MM.1S (cell line): ENCODE measurements at regions not wholly inside any gene's neighbourhood (a gene's known extent, or its start where the extent isn't known, plus 50 kb on each side); places are given as distances from the start of the nearest gene placed in this dataset.
A peak's percentile ranks its signal among the peaks of the same experiment; 100 is the strongest.
"Not testable (repeated sequence)": the region's sequence is repeated elsewhere in the genome, so short reads cannot be mapped to it uniquely, and the experiment has no call there.

Experiments
- DNase-seq: peaks from one replicate; pipeline ENCODE4 v3.0.0-alpha.2; 2015
- H2AFZ ChIP-seq: fragments of 300-600 bp; sonication (generic); 2 replicates; pipeline ENCODE4 v1.6.0; 2016; ENCODE audit warnings: antibody characterized with exemption, low read length
- H3F3A ChIP-seq: fragments of 300-600 bp; sonication (generic); 2 replicates; pipeline ENCODE4 v1.6.1; 2016; ENCODE audit warnings: mild to moderate bottlenecking, antibody characterized with exemption, low read length, moderate library complexity, mixed read lengths; ENCODE audit not compliant: insufficient read depth
- H3K27ac ChIP-seq: fragments of 300-600 bp; sonication (generic); 2 replicates; pipeline ENCODE4 v1.5.1; 2016; ENCODE audit warnings: mild to moderate bottlenecking, low read length
- H3K27me3 ChIP-seq: fragments of 300-600 bp; sonication (generic); replicated peaks from 2 replicates; pipeline ENCODE4 v1.6.0; 2016; ENCODE audit warnings: low read length; ENCODE audit not compliant: insufficient read depth
- H3K36me3 ChIP-seq: fragments of 300-600 bp; sonication (generic); replicated peaks from 2 replicates; pipeline ENCODE4 v1.6.1; 2016; ENCODE audit warnings: mild to moderate bottlenecking, low read length, mixed read lengths; ENCODE audit not compliant: insufficient read depth
- H3K4me1 ChIP-seq: fragments of 300-600 bp; sonication (generic); 2 replicates; pipeline ENCODE4 v1.6.1; 2016; ENCODE audit warnings: low read length, mixed read lengths
- H3K4me2 ChIP-seq: fragments of 300-600 bp; sonication (generic); 2 replicates; pipeline ENCODE4 v1.6.0; 2016; ENCODE audit warnings: low read depth, low read length
- H3K4me3 ChIP-seq: fragments of 300-600 bp; sonication (generic); 2 replicates; pipeline ENCODE4 v1.5.1; 2016; ENCODE audit warnings: low read length, mixed read lengths
- H3K79me2 ChIP-seq: fragments of 300-600 bp; sonication (generic); 2 replicates; pipeline ENCODE4 v1.6.1; 2016; ENCODE audit warnings: mixed run types, low read length, mixed read lengths
- H3K9ac ChIP-seq: fragments of 300-600 bp; sonication (generic); 2 replicates; pipeline ENCODE4 v1.6.1; 2016; ENCODE audit warnings: low read length, mixed read lengths
- H3K9me2 ChIP-seq: fragments of 300-600 bp; sonication (generic); replicated peaks from 2 replicates; pipeline ENCODE4 v1.6.1; 2016; ENCODE audit warnings: mild to moderate bottlenecking, low read length, mixed read lengths; ENCODE audit not compliant: insufficient read depth
- H3K9me3 ChIP-seq: fragments of 300-600 bp; sonication (generic); replicated peaks from 2 replicates; pipeline ENCODE4 v1.6.1; 2016; ENCODE audit warnings: mild to moderate bottlenecking, low read length, mixed read lengths; ENCODE audit not compliant: insufficient read depth
- H4K20me1 ChIP-seq: fragments of 300-600 bp; sonication (generic); 2 replicates; pipeline ENCODE4 v1.6.1; 2016; ENCODE audit warnings: mild to moderate bottlenecking, low read length, moderate library complexity, mixed read lengths; ENCODE audit not compliant: insufficient read depth
- EZH2 ChIP-seq: fragments of 300-600 bp; sonication (generic); optimal IDR thresholded peaks from 2 replicates; pipeline ENCODE3; 2017; ENCODE audit warnings: low read depth, mild to moderate bottlenecking, antibody characterized with exemption, low read length, mixed read lengths
- EZH2phosphoT487 ChIP-seq: fragments of 300-600 bp; sonication (generic); IDR thresholded peaks from 2 replicates; pipeline ENCODE4 v1.6.1; 2018; ENCODE audit warnings: antibody characterized with exemption, low read length
- TF ChIP-seq, protein P1 (sequence below): fragments of 300-600 bp; sonication (generic); IDR thresholded peaks from 2 replicates; pipeline ENCODE4 v1.5.1; 2016; ENCODE audit warnings: antibody characterized with exemption, low read length, mixed read lengths

DNA sequence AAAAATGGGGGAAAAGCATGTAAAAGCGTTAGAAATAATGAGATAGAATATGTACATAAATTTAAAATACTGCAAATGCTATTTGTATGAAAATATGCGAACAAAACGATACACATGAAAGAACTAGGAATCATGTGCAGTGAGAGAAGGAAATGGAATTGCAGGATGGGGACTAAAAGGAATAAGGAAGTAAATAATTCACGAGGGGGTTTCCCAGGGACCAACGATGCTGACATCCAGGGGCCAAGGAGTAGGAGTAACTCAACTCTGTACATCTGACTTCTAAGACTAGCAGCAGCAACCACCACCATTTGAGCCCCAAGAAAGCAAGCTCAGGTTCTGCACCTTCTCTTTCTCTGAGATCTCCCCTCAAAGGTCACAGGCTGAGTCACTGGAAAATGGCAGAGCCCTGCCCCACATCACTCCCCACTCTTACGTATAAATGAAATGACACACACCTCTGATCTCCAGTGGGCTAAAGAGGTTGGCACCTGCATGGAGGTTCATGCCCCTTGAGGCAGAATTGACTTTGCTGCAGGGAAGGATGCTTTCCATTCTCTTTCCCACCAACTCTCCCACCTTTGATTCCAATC lies 100.0 kb upstream of the DLG1 start:
- Histone ChIP-seq H3K27me3 (no peaks in the 10 kb centered on the region), H4K20me1 (no peaks in the 10 kb centered on the region), H3K36me3 (no peaks in the 10 kb centered on the region), H2AFZ (no peak overlapping the region), H3K9me2 (no peaks in the 10 kb centered on the region), H3K4me2 (no peak overlapping the region), H3K9ac (no peak overlapping the region), H3K27ac (no peak overlapping the region), H3K79me2 (no peaks in the 10 kb centered on the region), H3F3A (no peaks in the 10 kb centered on the region), H3K4me1 (no peaks in the 10 kb centered on the region), H3K9me3 (no peaks in the 10 kb centered on the region), H3K4me3 (no peak overlapping the region)
- TF ChIP-seq EZH2phosphoT487 (no peak), EZH2 (no peak)
- TF ChIP-seq, protein P1, sequence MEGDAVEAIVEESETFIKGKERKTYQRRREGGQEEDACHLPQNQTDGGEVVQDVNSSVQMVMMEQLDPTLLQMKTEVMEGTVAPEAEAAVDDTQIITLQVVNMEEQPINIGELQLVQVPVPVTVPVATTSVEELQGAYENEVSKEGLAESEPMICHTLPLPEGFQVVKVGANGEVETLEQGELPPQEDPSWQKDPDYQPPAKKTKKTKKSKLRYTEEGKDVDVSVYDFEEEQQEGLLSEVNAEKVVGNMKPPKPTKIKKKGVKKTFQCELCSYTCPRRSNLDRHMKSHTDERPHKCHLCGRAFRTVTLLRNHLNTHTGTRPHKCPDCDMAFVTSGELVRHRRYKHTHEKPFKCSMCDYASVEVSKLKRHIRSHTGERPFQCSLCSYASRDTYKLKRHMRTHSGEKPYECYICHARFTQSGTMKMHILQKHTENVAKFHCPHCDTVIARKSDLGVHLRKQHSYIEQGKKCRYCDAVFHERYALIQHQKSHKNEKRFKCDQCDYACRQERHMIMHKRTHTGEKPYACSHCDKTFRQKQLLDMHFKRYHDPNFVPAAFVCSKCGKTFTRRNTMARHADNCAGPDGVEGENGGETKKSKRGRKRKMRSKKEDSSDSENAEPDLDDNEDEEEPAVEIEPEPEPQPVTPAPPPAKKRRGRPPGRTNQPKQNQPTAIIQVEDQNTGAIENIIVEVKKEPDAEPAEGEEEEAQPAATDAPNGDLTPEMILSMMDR: no peak
- no peak for DNase-seq

DNA sequence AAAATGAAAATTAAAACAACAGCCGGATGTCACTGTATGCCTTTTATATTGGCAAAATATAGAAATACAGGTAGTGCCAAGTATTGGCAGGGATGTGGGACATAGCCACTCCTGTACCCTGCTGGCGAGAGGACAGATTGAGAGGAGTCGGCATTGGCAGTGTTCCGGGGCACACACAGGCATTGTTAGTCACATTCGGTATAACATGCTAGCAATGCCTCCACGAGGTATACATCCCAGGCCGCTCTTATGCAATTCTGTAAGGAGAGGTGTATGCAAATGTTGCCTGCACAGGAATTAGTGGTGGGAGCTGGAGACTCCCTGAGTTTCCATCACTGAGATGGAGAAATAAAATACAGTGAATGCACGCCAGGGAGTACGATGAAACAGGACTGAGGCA lies 99.4 kb upstream of the DLG1 start:
- no peaks in the 10 kb centered on the region for H4K20me1 ChIP-seq
- no peak overlapping the region for H2AFZ ChIP-seq
- H3K4me1 ChIP-seq: no peaks in the 10 kb centered on the region
- H3K9me3 ChIP-seq: no peaks in the 10 kb centered on the region
- TF ChIP-seq EZH2phosphoT487: no peak
- no peak for TF ChIP-seq EZH2
- TF ChIP-seq, protein P1: no peak
- no peaks in the 10 kb centered on the region for H3K9me2 ChIP-seq
- H3K9ac ChIP-seq: no peak overlapping the region
- no peaks in the 10 kb centered on the region for H3F3A ChIP-seq
- no peak for DNase-seq
- no peaks in the 10 kb centered on the region for H3K36me3 ChIP-seq
- no peak overlapping the region for H3K4me3 ChIP-seq
- no peaks in the 10 kb centered on the region for H3K79me2 ChIP-seq
- no peak overlapping the region for H3K27ac ChIP-seq
- no peak overlapping the region for H3K4me2 ChIP-seq
- H3K27me3 ChIP-seq: no peaks in the 10 kb centered on the region

DNA sequence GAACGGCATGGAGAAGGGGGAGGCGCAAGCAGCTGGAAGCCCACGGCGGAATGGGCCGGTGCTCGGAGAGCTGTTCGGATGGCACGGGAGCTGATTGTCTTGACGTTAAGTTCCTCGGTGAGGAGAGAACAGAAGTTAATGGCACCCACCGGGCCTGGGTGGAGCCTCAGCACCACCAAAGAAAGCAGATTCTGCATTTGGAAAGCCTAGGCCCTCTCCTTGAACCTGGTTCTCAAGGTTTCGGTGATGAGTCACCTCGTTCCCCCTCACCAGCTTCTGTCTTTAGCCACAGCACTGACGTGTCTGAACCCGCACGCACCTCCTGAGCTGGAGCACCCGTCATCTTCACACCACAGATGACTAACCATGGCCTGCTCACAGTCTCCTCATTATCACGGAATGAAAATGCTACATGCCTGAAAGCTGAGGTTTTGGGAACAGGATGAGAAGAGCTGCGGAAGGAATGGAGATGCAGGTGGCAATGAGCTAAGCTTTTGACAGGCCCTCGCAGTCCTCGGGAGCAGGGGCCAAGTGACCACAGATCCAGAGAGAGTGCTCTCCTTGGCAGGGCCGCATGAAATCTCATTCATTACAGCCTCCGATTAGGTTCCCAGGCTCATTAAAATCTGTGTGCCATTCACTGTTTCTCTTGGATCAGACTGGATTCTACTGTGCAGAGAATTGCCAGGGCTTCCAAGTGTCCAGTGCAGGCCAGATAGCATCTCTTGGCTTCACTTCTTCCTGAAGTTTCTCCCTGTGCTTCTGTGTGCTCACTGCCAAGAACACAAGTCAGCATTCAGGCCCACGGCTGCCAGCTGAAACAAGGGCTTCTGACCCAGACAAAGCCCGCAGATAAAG lies 96.3 kb upstream of the DLG1 start:
- Histone ChIP-seq H3K4me2 (no peak overlapping the region), H3K36me3 (no peaks in the 10 kb centered on the region), H3K4me3 (no peak overlapping the region), H2AFZ (no peak overlapping the region), H3K9me2 (no peaks in the 10 kb centered on the region), H3F3A (no peaks in the 10 kb centered on the region), H3K27ac (no peak overlapping the region), H3K9ac (no peak overlapping the region), H3K4me1 (no peaks in the 10 kb centered on the region), H3K27me3 (peaks cover 7% of the 10 kb centered on the region; the same call in 1 of the 2 replicates), H3K79me2 (no peaks in the 10 kb centered on the region), H4K20me1 (no peaks in the 10 kb centered on the region), H3K9me3 (no peaks in the 10 kb centered on the region)
- DNase-seq: peak; percentile 2
- TF ChIP-seq EZH2: no peak
- no peak for TF ChIP-seq EZH2phosphoT487
- TF ChIP-seq, protein P1: no peak

DNA sequence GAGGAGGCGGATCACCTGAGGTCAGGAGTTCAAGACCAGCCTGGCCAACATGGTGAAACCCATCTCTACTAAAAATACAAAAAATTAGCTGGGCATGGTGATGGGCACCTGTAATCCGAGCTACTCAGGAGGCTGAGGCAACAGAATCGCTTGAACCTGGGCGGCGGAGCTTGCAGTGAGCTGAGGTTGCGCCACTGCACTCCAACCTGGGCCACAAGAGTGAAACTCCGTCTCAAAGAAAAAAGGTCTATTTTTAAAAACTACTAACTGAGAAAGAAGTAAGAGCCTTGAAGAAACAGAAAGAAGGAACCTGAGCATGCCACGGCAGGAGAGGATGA lies 95.7 kb upstream of the DLG1 start:
- not testable (repeated sequence) for H3F3A ChIP-seq, H4K20me1 ChIP-seq, H3K79me2 ChIP-seq, DNase-seq, H3K9me3 ChIP-seq, H2AFZ ChIP-seq, H3K9ac ChIP-seq, H3K9me2 ChIP-seq, H3K36me3 ChIP-seq, H3K4me2 ChIP-seq, H3K4me3 ChIP-seq, H3K4me1 ChIP-seq, H3K27ac ChIP-seq
- peaks cover 11% of the 10 kb centered on the region; the same call in 1 of the 2 replicates for H3K27me3 ChIP-seq
